ENCODE measurements at regions not wholly inside any gene's neighbourhood (a gene's known extent, or its start where the extent isn't known, plus 50 kb on each side); places are given as distances from the start of the nearest gene placed in this dataset.

GRCh38 chr4:4727536-4727935, 131.9 kb upstream of the MSX1 start:
- TF ChIP-seq, protein P1, sequence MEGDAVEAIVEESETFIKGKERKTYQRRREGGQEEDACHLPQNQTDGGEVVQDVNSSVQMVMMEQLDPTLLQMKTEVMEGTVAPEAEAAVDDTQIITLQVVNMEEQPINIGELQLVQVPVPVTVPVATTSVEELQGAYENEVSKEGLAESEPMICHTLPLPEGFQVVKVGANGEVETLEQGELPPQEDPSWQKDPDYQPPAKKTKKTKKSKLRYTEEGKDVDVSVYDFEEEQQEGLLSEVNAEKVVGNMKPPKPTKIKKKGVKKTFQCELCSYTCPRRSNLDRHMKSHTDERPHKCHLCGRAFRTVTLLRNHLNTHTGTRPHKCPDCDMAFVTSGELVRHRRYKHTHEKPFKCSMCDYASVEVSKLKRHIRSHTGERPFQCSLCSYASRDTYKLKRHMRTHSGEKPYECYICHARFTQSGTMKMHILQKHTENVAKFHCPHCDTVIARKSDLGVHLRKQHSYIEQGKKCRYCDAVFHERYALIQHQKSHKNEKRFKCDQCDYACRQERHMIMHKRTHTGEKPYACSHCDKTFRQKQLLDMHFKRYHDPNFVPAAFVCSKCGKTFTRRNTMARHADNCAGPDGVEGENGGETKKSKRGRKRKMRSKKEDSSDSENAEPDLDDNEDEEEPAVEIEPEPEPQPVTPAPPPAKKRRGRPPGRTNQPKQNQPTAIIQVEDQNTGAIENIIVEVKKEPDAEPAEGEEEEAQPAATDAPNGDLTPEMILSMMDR (conservative IDR thresholded peaks at IDR 0.05) = no peak
- TF ChIP-seq ZFX (IDR thresholded peaks at IDR 0.05) = no peak
- H3K27ac ChIP-seq = no peak overlapping the region

- TF ChIP-seq ZFX (IDR thresholded peaks at IDR 0.05) = no peak
- TF ChIP-seq, protein P1 (conservative IDR thresholded peaks at IDR 0.05) = peak; percentile 44
- no peak overlapping the region for H3K27ac ChIP-seq
Observed at GRCh38 chr4:4726051-4726450, 133.4 kb upstream of the MSX1 start.

DNA sequence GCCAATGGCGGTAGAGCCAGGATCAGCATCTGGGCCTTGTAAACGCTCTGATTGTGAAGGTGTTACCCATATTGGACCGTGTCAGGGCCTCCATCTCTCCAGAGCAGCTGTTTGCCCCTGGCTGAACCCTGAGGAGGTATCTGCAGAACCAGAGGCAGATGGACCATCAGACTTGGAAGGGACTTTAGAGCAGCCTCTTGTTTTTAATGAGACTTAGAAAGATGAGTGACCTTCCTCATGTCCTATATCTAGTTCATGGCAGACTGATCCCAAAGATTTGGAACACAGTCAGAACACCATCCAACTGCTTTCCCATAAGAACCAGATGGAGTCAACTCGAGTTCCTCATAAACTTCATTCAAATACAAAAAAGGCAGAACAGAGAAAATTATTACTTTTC, 135.1 kb upstream of the MSX1 start:
- H3K27ac ChIP-seq = no peak overlapping the region
- TF ChIP-seq, protein P1 (conservative IDR thresholded peaks at IDR 0.05) = no peak
- TF ChIP-seq ZFX (IDR thresholded peaks at IDR 0.05) = no peak

- no peak overlapping the region for H3K27ac ChIP-seq
- TF ChIP-seq, protein P1 (conservative IDR thresholded peaks at IDR 0.05) = no peak
- TF ChIP-seq ZFX (IDR thresholded peaks at IDR 0.05) = no peak
Observed at GRCh38 chr4:4721636-4722035, 137.8 kb upstream of the MSX1 start.

- H3K27ac ChIP-seq = no peak overlapping the region
- TF ChIP-seq ZFX (IDR thresholded peaks at IDR 0.05) = no peak
- TF ChIP-seq, protein P1 (conservative IDR thresholded peaks at IDR 0.05) = no peak
Observed at GRCh38 chr4:4720646-4721045, 138.8 kb upstream of the MSX1 start.

- no peak overlapping the region for H3K27ac ChIP-seq
- TF ChIP-seq ZFX (IDR thresholded peaks at IDR 0.05) = no peak
- TF ChIP-seq, protein P1 (conservative IDR thresholded peaks at IDR 0.05) = no peak
Observed at GRCh38 chr4:4719436-4719835, 140.0 kb upstream of the MSX1 start.

DNA sequence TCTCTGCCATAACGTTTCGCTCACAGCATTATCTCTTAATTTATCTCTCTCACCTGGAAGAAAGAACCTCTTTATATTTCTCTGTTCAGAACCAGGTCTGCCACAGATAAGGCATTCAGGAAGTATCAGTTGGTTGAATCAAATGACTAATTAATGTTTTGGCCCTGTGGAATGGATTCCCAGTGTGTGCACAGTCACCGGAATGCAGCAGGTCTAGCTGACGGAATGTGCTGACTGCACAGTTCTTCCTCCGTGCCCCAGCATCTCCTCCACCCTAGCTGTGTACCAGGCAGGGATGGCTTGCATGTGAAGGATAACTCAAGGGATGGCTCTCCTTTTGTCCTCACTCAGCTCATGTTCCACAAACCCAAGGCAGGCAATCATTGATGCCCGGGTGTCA, 141.8 kb upstream of the MSX1 start:
- TF ChIP-seq ZFX (IDR thresholded peaks at IDR 0.05) = no peak
- TF ChIP-seq, protein P1 (conservative IDR thresholded peaks at IDR 0.05) = no peak
- H3K27ac ChIP-seq = no peak overlapping the region
